ENCODE measurements at regions not wholly inside any gene's neighbourhood (a gene's known extent, or its start where the extent isn't known, plus 50 kb on each side); places are given as distances from the start of the nearest gene placed in this dataset.

DNA sequence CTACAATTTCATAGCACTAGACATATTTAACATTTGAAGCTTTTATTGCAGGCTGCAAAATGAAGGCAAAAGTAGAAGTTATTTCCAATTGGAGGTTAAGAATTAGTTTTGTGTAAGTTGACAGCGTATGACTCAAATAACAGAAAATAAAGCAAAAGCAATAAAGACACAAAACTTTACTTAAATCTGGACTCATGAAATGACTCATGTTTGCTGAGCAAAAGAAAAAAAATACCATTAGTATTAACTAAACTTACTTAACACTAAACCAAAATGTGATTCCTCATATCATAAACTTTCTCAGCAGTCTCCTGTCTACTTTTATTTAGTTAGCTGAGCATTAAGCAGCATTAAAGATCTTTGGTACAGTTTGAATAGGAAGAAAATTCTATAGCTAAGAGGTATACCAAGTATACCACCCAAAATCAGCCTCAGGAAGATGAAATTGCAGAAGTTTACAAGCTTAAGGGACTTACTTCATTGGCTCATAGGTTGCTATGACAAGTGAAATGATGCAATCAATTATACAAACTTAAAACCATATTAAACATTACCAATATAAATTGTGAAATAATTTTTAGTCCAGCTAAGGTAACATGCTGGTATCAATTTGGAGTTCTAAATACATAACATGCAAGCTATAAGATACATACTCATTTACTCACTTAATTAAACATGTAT is 1131.4 kb downstream of the XPNPEP1 start:
- TF ChIP-seq YY1 (IDR thresholded peaks at IDR 0.05; ENCODE audit: low read depth): no peak
- no peak for TF ChIP-seq TAF1 (IDR thresholded peaks at IDR 0.05; ENCODE audit: low read depth)
- TF ChIP-seq REST (IDR thresholded peaks at IDR 0.05; ENCODE audit: low read depth): no peak
- TF ChIP-seq CEBPB (IDR thresholded peaks at IDR 0.05): no peak
- TF ChIP-seq CREB1 (IDR thresholded peaks at IDR 0.05; ENCODE audit: low read depth): no peak
- no peak for TF ChIP-seq EP300 (IDR thresholded peaks at IDR 0.05; ENCODE audit: borderline replicate concordance)
- TF ChIP-seq NFIC (IDR thresholded peaks at IDR 0.05): no peak
- no peak for TF ChIP-seq EGR1 (IDR thresholded peaks at IDR 0.05)
- no peak for TF ChIP-seq FOXM1 (IDR thresholded peaks at IDR 0.05; ENCODE audit: borderline replicate concordance, low read depth)
- TF ChIP-seq RAD21 (IDR thresholded peaks at IDR 0.05; ENCODE audit: low read depth): no peak
- no peak for TF ChIP-seq ZBTB7A (IDR thresholded peaks at IDR 0.05; ENCODE audit: low read depth)
- TF ChIP-seq, protein P1, sequence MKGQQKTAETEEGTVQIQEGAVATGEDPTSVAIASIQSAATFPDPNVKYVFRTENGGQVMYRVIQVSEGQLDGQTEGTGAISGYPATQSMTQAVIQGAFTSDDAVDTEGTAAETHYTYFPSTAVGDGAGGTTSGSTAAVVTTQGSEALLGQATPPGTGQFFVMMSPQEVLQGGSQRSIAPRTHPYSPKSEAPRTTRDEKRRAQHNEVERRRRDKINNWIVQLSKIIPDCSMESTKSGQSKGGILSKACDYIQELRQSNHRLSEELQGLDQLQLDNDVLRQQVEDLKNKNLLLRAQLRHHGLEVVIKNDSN (IDR thresholded peaks at IDR 0.05): no peak

Measured in Ishikawa (cell line).